22Rv1 (cell line): ENCODE measurements at regions not wholly inside any gene's neighbourhood (a gene's known extent, or its start where the extent isn't known, plus 50 kb on each side); places are given as distances from the start of the nearest gene placed in this dataset.
"Not testable (repeated sequence)": the region's sequence is repeated elsewhere in the genome, so short reads cannot be mapped to it uniquely, and the experiment has no call there.

Experiments
- H3K27ac ChIP-seq: fragments of 450-650 bp; 2 replicates; pipeline ENCODE4 v1.5.1; 2017
- ZFX ChIP-seq: fragments of 450-650 bp; IDR thresholded peaks from 2 replicates; pipeline ENCODE4 v1.6.1; 2017; ENCODE audit warnings: antibody characterized with exemption, borderline replicate concordance
- TF ChIP-seq, protein P1 (sequence below): fragments of 450-650 bp; IDR thresholded peaks from 2 replicates; pipeline ENCODE4 v1.5.1; 2017; ENCODE audit warnings: mild to moderate bottlenecking

GRCh38 chr9:135379540-135380267 is 99.9 kb upstream of the PPP1R26 start:
- H3K27ac ChIP-seq = no peak overlapping the region
- TF ChIP-seq ZFX = no peak
- TF ChIP-seq, protein P1, sequence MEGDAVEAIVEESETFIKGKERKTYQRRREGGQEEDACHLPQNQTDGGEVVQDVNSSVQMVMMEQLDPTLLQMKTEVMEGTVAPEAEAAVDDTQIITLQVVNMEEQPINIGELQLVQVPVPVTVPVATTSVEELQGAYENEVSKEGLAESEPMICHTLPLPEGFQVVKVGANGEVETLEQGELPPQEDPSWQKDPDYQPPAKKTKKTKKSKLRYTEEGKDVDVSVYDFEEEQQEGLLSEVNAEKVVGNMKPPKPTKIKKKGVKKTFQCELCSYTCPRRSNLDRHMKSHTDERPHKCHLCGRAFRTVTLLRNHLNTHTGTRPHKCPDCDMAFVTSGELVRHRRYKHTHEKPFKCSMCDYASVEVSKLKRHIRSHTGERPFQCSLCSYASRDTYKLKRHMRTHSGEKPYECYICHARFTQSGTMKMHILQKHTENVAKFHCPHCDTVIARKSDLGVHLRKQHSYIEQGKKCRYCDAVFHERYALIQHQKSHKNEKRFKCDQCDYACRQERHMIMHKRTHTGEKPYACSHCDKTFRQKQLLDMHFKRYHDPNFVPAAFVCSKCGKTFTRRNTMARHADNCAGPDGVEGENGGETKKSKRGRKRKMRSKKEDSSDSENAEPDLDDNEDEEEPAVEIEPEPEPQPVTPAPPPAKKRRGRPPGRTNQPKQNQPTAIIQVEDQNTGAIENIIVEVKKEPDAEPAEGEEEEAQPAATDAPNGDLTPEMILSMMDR = no peak

- H3K27ac ChIP-seq = no peak overlapping the region
- no peak for TF ChIP-seq ZFX
- TF ChIP-seq, protein P1 = no peak
These were observed 99.1 kb upstream of the PPP1R26 start for GRCh38 chr9:135380311-135380960.

DNA sequence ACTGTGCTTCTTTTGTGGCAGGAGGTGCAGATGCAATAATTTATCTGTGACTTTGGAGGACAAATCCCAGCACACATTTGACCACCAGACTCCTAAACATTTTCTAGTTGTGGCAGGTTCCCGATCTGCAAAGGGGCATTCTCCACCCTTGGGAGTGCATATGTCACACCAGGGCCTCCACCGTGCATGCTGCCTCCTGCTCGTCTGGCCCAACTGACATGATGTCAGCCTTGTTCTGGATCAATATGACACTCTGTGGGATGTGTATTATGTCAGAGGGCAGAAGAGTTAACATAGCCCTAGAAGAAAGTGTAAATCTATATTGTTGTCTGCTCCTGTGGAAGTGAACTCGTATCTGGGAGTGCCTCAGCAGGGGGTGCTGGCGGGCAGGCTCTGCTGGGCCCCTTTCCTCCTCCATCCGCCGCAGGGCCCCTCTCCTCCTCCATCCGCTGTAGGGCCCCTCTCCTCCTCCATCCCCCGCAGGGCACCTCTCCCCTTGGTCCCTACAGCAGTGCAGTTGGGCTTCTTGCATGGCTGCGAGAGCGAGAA is 97.7 kb upstream of the PPP1R26 start:
- TF ChIP-seq, protein P1 = no peak
- TF ChIP-seq ZFX = no peak
- no peak overlapping the region for H3K27ac ChIP-seq

- no peak overlapping the region for H3K27ac ChIP-seq
These were observed 95.4 kb upstream of the PPP1R26 start for GRCh38 chr9:135384226-135384625.

DNA sequence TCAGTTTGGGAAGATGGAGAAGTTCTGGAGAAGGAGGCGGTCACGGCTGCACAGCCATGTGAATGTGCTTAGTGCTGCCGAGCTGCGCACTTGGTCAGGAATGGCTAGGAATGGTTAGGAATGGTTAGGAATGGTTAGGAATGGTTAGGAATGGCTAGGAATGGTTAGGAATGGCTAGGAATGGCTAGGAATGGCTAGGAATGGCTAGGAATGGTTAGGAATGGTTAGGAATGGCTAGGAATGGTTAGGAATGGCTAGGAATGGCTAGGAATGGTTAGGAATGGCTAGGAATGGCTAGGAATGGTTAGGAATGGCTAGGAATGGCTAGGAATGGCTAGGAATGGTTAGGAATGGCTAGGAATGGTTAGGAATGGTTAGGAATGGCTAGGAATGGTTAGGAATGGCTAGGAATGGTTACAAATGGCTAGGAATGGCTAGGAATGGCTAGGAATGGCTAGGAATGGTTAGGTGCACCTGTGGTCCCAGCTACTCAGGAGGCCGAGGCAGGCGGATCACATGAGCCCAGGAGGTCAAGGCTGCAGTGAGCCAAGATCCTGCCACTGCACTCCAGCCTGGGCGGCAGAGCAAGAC is 94.7 kb upstream of the PPP1R26 start:
- not testable (repeated sequence) for H3K27ac ChIP-seq

More at GRCh38 chr9:135384226-135384625, 95.4 kb upstream of the PPP1R26 start:
- no peak for TF ChIP-seq ZFX
- TF ChIP-seq, protein P1 = no peak

GRCh38 chr9:135385793-135386192 is 93.8 kb upstream of the PPP1R26 start:
- no peak overlapping the region for H3K27ac ChIP-seq
- TF ChIP-seq, protein P1 = no peak
- no peak for TF ChIP-seq ZFX

DNA sequence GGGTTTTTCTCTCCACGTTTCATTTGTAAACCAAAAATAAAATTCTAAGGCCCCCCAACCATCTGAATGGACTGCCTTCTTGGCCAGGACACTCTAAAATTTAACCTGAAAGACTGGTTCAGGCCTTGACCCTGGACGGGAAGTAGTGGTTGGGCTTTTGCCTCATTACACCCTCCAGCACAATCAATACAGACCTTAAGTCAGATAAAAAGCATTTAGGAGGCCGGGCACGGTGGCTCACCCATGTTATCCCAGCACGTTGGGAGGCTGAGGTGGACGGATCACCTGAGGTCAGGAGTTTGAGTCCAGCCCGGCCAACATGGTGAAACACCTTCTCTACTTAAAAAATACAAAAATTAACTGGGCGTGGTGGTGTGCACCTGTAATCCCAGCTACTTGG is 91.6 kb upstream of the PPP1R26 start:
- H3K27ac ChIP-seq = no peak overlapping the region
- TF ChIP-seq, protein P1 = no peak
- TF ChIP-seq ZFX = no peak
